Medulla oblongata (tissue), 1 donor: ENCODE measurements at regions not wholly inside any gene's neighbourhood (a gene's known extent, or its start where the extent isn't known, plus 50 kb on each side); places are given as distances from the start of the nearest gene placed in this dataset.

Experiments used
- DNase-seq: peaks from one replicate; pipeline ENCODE4 v3.0.0-alpha.2; 2015; ENCODE audit errors: extremely low spot score

DNA sequence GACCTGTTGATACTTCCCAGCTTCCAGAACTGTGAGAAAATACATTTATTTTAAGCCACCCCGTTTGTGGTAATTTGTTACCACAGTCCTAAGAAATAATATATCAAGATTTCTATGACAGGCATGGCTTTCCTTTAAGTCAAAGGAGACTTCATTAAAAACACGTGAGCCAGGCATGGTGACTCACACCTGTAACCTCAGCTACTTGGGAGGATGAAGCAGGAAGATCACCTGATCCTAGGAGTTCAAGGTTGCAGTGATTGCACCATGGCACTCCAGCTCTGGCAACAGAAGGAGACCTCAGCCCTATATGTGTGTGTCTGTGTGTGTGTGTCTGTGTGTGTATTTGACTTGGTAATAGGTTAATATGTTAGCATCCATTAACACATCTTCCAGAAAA lies 69.8 kb upstream of the SCN7A start:
- DNase-seq = no peak

- no peak for DNase-seq
These were observed 66.0 kb upstream of the SCN7A start for GRCh38 chr2:166560022-166560421.

DNA sequence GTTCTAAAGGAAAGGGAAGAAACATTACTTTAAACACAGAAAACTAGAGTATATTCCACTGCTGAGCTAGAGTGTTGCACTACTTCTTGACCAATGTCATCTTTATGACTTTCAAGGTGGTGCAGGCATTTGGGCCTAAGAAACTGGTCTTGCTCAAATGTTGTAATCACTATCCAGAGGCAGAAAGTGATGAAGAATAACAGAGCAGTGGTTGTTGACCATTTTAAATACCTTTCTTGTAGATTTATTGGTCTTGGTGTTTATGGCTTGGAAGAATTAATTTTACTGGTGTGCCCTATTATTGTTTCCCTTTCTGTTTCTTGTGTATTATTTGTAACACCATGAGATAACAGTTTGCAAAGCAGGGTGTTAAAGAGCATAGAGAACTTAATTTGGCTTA lies 56.9 kb upstream of the SCN7A start:
- DNase-seq = no peak

- no peak for DNase-seq
These were observed 51.4 kb upstream of the SCN7A start for GRCh38 chr2:166545473-166545872.
